ENCODE measurements at regions not wholly inside any gene's neighbourhood (a gene's known extent, or its start where the extent isn't known, plus 50 kb on each side); places are given as distances from the start of the nearest gene placed in this dataset.

- TF ChIP-seq CTCF (IDR thresholded peaks at IDR 0.05) (no peak), POLR2A (IDR thresholded peaks at IDR 0.05) (no peak)
These were observed 255.6 kb downstream of the LHFPL1 start for GRCh38 chrX:112424166-112424565.
